ENCODE measurements at regions not wholly inside any gene's neighbourhood (a gene's known extent, or its start where the extent isn't known, plus 50 kb on each side); places are given as distances from the start of the nearest gene placed in this dataset.

- in situ Hi-C loops (cut with MboI) (no loop called here), intact Hi-C loops (cut with micrococcal nuclease) (no loop called here)
- peaks cover 0 to 11% of the 10 kb centered on the region in 2 experiments; a peak in 2 of 5 replicates for H3K4me1 ChIP-seq (replicated peaks in 1 of 2; ENCODE audit: control insufficient read depth in 2 of 2, insufficient read depth in 2 of 2, low read length in 2 of 2)
- no peaks in the 10 kb centered on the region for H3K27me3 ChIP-seq (ENCODE audit: control insufficient read depth in 2 of 2, insufficient read depth in 2 of 2, low read length in 2 of 2)
- ATAC-seq (peak; percentile 81), FAIRE-seq (peak; percentile 74), DNase-seq (ENCODE audit: extremely low read depth in 1 of 4, low spot score in 3 of 4) (peak in 2 of 4 experiments; percentile 26 to 58)
- H2AFZ ChIP-seq (ENCODE audit: low read depth, low read length) = peak overlapping the region; percentile 86
- BruUV-seq (replicated peaks) = no TSS peak
- H3K36me3 ChIP-seq (ENCODE audit: control insufficient read depth, insufficient read depth, low read length) = no peaks in the 10 kb centered on the region
- H3K9ac ChIP-seq (ENCODE audit: insufficient read depth in 1 of 2, low read depth in 2 of 2, low read length in 2 of 2) = peak overlapping the region in 1 of 2 experiments; percentile 12; a peak in 1 of 4 replicates
- 31% methylated on average over 7 of the region's 7 CpGs for WGBS (ENCODE audit: insufficient coverage, low coverage, missing lambda C conversion rate)
- no peaks in the 10 kb centered on the region for H3K9me1 ChIP-seq (ENCODE audit: control insufficient read depth, insufficient read depth, low read length)
- no peaks in the 10 kb centered on the region for H3K79me2 ChIP-seq (ENCODE audit: control insufficient read depth, insufficient read depth, low read length)
- POLR2A ChIA-PET = no interaction called here
- H3K9me3 ChIP-seq (replicated peaks; ENCODE audit: control insufficient read depth, insufficient read depth, low read depth, low read length) = peaks cover 29% of the 10 kb centered on the region
- no peaks in the 10 kb centered on the region for H4K20me1 ChIP-seq (replicated peaks; ENCODE audit: control insufficient read depth, insufficient read depth, low read length)
- peak overlapping the region; percentile 49 for H3K4me2 ChIP-seq (ENCODE audit: insufficient read depth, low read length)
- H3K4me3 ChIP-seq = no peak overlapping the region
- H3K27ac ChIP-seq (ENCODE audit: extremely low read depth, low read depth, low read length) = peak overlapping the region; percentile 63
- CTCF ChIA-PET (ENCODE audit: low intra/inter-chr PET ratio) = no interaction called here
- no peak for TF ChIP-seq ZC3H4 (CRISPR knock-in tag; IDR thresholded peaks at IDR 0.05; ENCODE audit: borderline replicate concordance)
- TF ChIP-seq EGR1 (conservative IDR thresholded peaks at IDR 0.05) = no peak
- peak in 1 of 3 experiments; percentile 52; a peak in 1 of 6 replicates for TF ChIP-seq ZBTB11 (CRISPR knock-in tag; IDR thresholded peaks at IDR 0.05)
- no peak for TF ChIP-seq SP1 (CRISPR knock-in tag; IDR thresholded peaks at IDR 0.05)
- peak; percentile 71 for TF ChIP-seq ZNF324 (CRISPR knock-in tag; IDR thresholded peaks at IDR 0.05)
- TF ChIP-seq RAD21 (CRISPR knock-in tag; conservative IDR thresholded peaks at IDR 0.05 in 1 of 2, IDR thresholded peaks at IDR 0.05 in 1 of 2) = peak in 1 of 2 experiments; percentile 25; a peak in 1 of 4 replicates
- 0 out of 2 replicates have a peak, but pooled peaks have one; percentile 24 for TF ChIP-seq ZNF507 (tag; conservative IDR thresholded peaks at IDR 0.05)
- peak; percentile 99 for TF ChIP-seq SMAD4 (CRISPR knock-in tag; conservative IDR thresholded peaks at IDR 0.05)
- no peak for TF ChIP-seq RAD51 (IDR thresholded peaks at IDR 0.05; ENCODE audit: borderline replicate concordance, low read depth)
- peak; percentile 79; the same call in 1 of the 2 replicates for TF ChIP-seq ZNF354B (CRISPR knock-in tag; IDR thresholded peaks at IDR 0.05)
- no peak for TF ChIP-seq DNMT1 (IDR thresholded peaks at IDR 0.05)
- no peak for TF ChIP-seq SUPT5H (IDR thresholded peaks at IDR 0.05)
- peak; percentile 75; the same call in 1 of the 2 replicates for TF ChIP-seq ZSCAN32 (CRISPR knock-in tag; IDR thresholded peaks at IDR 0.05)
- no peak for TF ChIP-seq KDM5B (IDR thresholded peaks at IDR 0.05; ENCODE audit: insufficient replicate concordance, low read depth, low read length)
- TF ChIP-seq CEBPB (tag; IDR thresholded peaks at IDR 0.05) = no peak
- peak; percentile 84 for TF ChIP-seq HMBOX1 (IDR thresholded peaks at IDR 0.05)
- TF ChIP-seq DPF2 (IDR thresholded peaks at IDR 0.05) = peak; percentile 48; the same call in 1 of the 2 replicates
- peak; percentile 94 for TF ChIP-seq ZNF668 (CRISPR knock-in tag; IDR thresholded peaks at IDR 0.05)
These were observed 104.2 kb upstream of the AMN1 start for GRCh38 chr12:31832740-31833729.

All from K562 (cell line).